ENCODE measurements at regions not wholly inside any gene's neighbourhood (a gene's known extent, or its start where the extent isn't known, plus 50 kb on each side); places are given as distances from the start of the nearest gene placed in this dataset.

GRCh38 chr15:75125935-75126334 lies 75.7 kb upstream of the C15orf39 start:
- no peak for TF ChIP-seq CTCF (IDR thresholded peaks at IDR 0.05)
- TF ChIP-seq POLR2AphosphoS5 (IDR thresholded peaks at IDR 0.05): no peak
- TF ChIP-seq POLR2A (IDR thresholded peaks at IDR 0.05): no peak
